GM12878 (cell line): ENCODE measurements at regions not wholly inside any gene's neighbourhood (a gene's known extent, or its start where the extent isn't known, plus 50 kb on each side); places are given as distances from the start of the nearest gene placed in this dataset.

Experiments
- ATAC-seq: fragments of 200-7000 bp; cut with Tn5 transposase; 3 replicates; pipeline ENCODE4 v1.9.1; 2020; ENCODE audit warnings: mild to moderate bottlenecking, moderate library complexity
- BruUV-seq: library from RNA; stranded (reverse); fragments of 400-500 nt; replicated peaks from 2 replicates; lab custom pipeline; 2021; lab: Mats Ljungman, UMichigan
- CTCF ChIA-PET: fragments of 300-600 bp; sonication (Branson Sonifier 250); formaldehyde crosslinking; extraction: SDS; loops from one replicate; lab custom pipeline; 2021; ENCODE audit warnings: inconsistent platforms; lab: Yijun Ruan, JAX
- POLR2A ChIA-PET: fragments of 350-600 bp; formaldehyde crosslinking; extraction: SDS; loops from one replicate; lab custom pipeline; 2021; ENCODE audit warnings: inconsistent platforms; lab: Charles Lee
- RAD21 ChIA-PET: fragments of 300-600 bp; sonication (Branson Sonifier 250); formaldehyde crosslinking; loops from one replicate; lab custom pipeline; 2023; ENCODE audit warnings: antibody characterized with exemption; ENCODE audit not compliant: unreplicated experiment; lab: Charles Lee
- SMC1A ChIA-PET: fragments of 300-600 bp; sonication (Branson Sonifier 250); formaldehyde crosslinking; loops from one replicate; lab custom pipeline; 2023; ENCODE audit not compliant: unreplicated experiment, uncharacterized antibody; lab: Charles Lee
- DNase-seq: peaks from one replicate; pipeline ENCODE4 v3.0.0-alpha.2; 2011; ENCODE audit warnings: low read depth, low spot score
- FAIRE-seq: peaks from 3 replicates; lab custom pipeline; 2011; peaks lifted over from hg19 to GRCh38; lab: Jason Lieb, UNC
- H2AFZ ChIP-seq: 2 replicates; pipeline ENCODE4 v1.6.0; 2011; ENCODE audit warnings: low read depth, low read length, control low read depth; ENCODE audit not compliant: control insufficient read depth
- H3K27ac ChIP-seq: 2 replicates; pipeline ENCODE4 v1.5.1; 2011; ENCODE audit warnings: control low read depth; ENCODE audit not compliant: control insufficient read depth, insufficient read depth
- H3K27me3 ChIP-seq, 2 experiments: replicated peaks in 1 of 2; 2 replicates each; pipeline versions ENCODE4 v1.6.0 to v1.6.1; 2011; ENCODE audit warnings: low read length in 1 of 2; ENCODE audit not compliant: control insufficient read depth in 2 of 2, insufficient read depth in 2 of 2
- H3K36me3 ChIP-seq, 2 experiments: 2 replicates each; pipeline ENCODE4 v1.5.1; 2011; ENCODE audit warnings: low read length in 1 of 2; ENCODE audit not compliant: control insufficient read depth in 2 of 2, insufficient read depth in 2 of 2
- H3K4me1 ChIP-seq: 2 replicates; pipeline ENCODE4 v1.6.1; 2011; ENCODE audit warnings: mild to moderate bottlenecking, low read length, moderate library complexity, mixed read lengths; ENCODE audit not compliant: control insufficient read depth, insufficient read depth
- H3K4me2 ChIP-seq: 2 replicates; pipeline ENCODE4 v1.6.0; 2011; ENCODE audit warnings: control low read depth; ENCODE audit not compliant: control insufficient read depth, insufficient read depth
- H3K4me3 ChIP-seq: fragments of 200-600 bp; sonication (generic); 2 replicates; pipeline ENCODE4 v1.5.1; 2016
- H3K79me2 ChIP-seq: 2 replicates; pipeline ENCODE4 v1.6.0; 2011; ENCODE audit warnings: low read length; ENCODE audit not compliant: control insufficient read depth, insufficient read depth
- H3K9ac ChIP-seq: 2 replicates; pipeline ENCODE4 v1.8.0; 2011; ENCODE audit warnings: low read length, control low read depth, mixed read lengths; ENCODE audit not compliant: control insufficient read depth, insufficient read depth
- H3K9me3 ChIP-seq: replicated peaks from 3 replicates; pipeline ENCODE4 v1.5.1; 2011; ENCODE audit warnings: mild to moderate bottlenecking, low read length; ENCODE audit not compliant: control insufficient read depth, insufficient read depth
- H4K20me1 ChIP-seq: 2 replicates; pipeline ENCODE4 v1.6.0; 2011; ENCODE audit not compliant: control insufficient read depth, insufficient read depth
- EGR1 ChIP-seq, 2 experiments: IDR thresholded peaks; 1 replicate in 1 of 2; 2 replicates in 1 of 2; pipeline ENCODE4 v1.6.1; 2011 to 2012; ENCODE audit warnings: low read depth in 2 of 2, low read length in 2 of 2, borderline replicate concordance in 1 of 2, mild to moderate bottlenecking in 1 of 2, moderate library complexity in 1 of 2
- JUNB ChIP-seq: IDR thresholded peaks from 2 replicates; pipeline ENCODE4 v1.6.1; 2016; ENCODE audit warnings: antibody characterized with exemption, mild to moderate bottlenecking
- NR2C2 ChIP-seq: IDR thresholded peaks from 2 replicates; pipeline ENCODE4 v1.6.1; 2011; ENCODE audit warnings: borderline replicate concordance, low read depth; ENCODE audit not compliant: control insufficient read depth, insufficient read length
- NRF1 ChIP-seq: conservative IDR thresholded peaks from 2 replicates; pipeline ENCODE4 v1.6.1; 2011; ENCODE audit warnings: mild to moderate bottlenecking, low read depth, low read length, improper control_type of control experiment
- PML ChIP-seq: IDR thresholded peaks from 2 replicates; pipeline ENCODE4 v1.6.1; 2012; ENCODE audit warnings: low read length, inconsistent platforms
- RELA ChIP-seq: fragments of 450-650 bp; IDR thresholded peaks from 2 replicates; pipeline ENCODE4 v1.8.0; 2014; ENCODE audit warnings: borderline replicate concordance; ENCODE audit not compliant: partially characterized antibody
- SIX5 ChIP-seq: IDR thresholded peaks from 2 replicates; pipeline ENCODE4 v1.6.1; 2011; ENCODE audit warnings: mild to moderate bottlenecking, low read depth, low read length, moderate library complexity; ENCODE audit not compliant: severe bottlenecking
- SREBF2 ChIP-seq: IDR thresholded peaks from 2 replicates; pipeline ENCODE4 v1.6.1; 2012; ENCODE audit warnings: mild to moderate bottlenecking, low read length
- STAT3 ChIP-seq: IDR thresholded peaks from 2 replicates; pipeline ENCODE4 v1.6.1; 2011; ENCODE audit warnings: low read depth, low read length, improper control_type of control experiment
- SUPT20H ChIP-seq: IDR thresholded peaks from 2 replicates; pipeline ENCODE4 v1.6.1; 2011; ENCODE audit warnings: low read depth, mild to moderate bottlenecking, low read length, moderate library complexity, borderline replicate concordance; ENCODE audit not compliant: control insufficient read depth
- WRNIP1 ChIP-seq: IDR thresholded peaks from 2 replicates; pipeline ENCODE4 v1.6.1; 2011; ENCODE audit warnings: low read depth, low read length, improper control_type of control experiment, borderline replicate concordance
- ZNF207 ChIP-seq: fragments of 450-650 bp; IDR thresholded peaks from 2 replicates; pipeline ENCODE4 v1.6.1; 2014; ENCODE audit warnings: antibody characterized with exemption, mild to moderate bottlenecking, borderline replicate concordance
- in situ Hi-C: fragments of 300-500 bp; cut with MboI; formaldehyde crosslinking; loops from 9 replicates; pipeline ENCODE4 v1.14.3; 2018; ENCODE audit warnings: mixed read lengths
- intact Hi-C: fragments of 100-400 bp; cut with micrococcal nuclease; formaldehyde crosslinking; loops from one replicate; pipeline ENCODE4 v1.14.2; 2022; ENCODE audit not compliant: unreplicated experiment
- TF ChIP-seq, protein P1 (sequence below): fragments of 450-650 bp; IDR thresholded peaks from 2 replicates; pipeline ENCODE4 v1.6.1; 2017; ENCODE audit warnings: mild to moderate bottlenecking, moderate library complexity
- TF ChIP-seq, protein P2 (sequence below): IDR thresholded peaks from 2 replicates; pipeline ENCODE4 v1.6.1; 2011; ENCODE audit warnings: borderline replicate concordance, low read depth, mild to moderate bottlenecking, moderate library complexity, low read length; ENCODE audit not compliant: insufficient read depth, poor library complexity, severe bottlenecking

DNA sequence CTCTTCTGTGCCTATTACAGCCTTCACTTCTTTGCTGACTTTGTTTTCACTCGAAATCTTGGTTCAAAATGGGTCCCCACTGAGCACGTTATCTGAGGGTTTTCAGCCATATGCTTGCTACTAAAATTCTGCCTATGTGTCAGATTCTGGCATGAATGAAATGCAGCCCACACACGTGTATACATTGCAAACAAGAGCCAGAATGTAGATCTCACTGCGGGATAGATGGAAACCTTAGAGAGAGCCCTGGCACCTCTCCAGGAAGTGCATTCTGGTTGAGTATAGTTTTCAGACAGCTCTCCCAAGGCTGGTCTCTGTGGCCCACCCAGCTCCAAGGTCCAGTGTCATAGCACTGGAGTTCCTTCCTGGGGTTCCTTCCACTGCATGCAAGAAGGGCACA is 234.7 kb upstream of the GJB5 start (continued):
- TF ChIP-seq, protein P1, sequence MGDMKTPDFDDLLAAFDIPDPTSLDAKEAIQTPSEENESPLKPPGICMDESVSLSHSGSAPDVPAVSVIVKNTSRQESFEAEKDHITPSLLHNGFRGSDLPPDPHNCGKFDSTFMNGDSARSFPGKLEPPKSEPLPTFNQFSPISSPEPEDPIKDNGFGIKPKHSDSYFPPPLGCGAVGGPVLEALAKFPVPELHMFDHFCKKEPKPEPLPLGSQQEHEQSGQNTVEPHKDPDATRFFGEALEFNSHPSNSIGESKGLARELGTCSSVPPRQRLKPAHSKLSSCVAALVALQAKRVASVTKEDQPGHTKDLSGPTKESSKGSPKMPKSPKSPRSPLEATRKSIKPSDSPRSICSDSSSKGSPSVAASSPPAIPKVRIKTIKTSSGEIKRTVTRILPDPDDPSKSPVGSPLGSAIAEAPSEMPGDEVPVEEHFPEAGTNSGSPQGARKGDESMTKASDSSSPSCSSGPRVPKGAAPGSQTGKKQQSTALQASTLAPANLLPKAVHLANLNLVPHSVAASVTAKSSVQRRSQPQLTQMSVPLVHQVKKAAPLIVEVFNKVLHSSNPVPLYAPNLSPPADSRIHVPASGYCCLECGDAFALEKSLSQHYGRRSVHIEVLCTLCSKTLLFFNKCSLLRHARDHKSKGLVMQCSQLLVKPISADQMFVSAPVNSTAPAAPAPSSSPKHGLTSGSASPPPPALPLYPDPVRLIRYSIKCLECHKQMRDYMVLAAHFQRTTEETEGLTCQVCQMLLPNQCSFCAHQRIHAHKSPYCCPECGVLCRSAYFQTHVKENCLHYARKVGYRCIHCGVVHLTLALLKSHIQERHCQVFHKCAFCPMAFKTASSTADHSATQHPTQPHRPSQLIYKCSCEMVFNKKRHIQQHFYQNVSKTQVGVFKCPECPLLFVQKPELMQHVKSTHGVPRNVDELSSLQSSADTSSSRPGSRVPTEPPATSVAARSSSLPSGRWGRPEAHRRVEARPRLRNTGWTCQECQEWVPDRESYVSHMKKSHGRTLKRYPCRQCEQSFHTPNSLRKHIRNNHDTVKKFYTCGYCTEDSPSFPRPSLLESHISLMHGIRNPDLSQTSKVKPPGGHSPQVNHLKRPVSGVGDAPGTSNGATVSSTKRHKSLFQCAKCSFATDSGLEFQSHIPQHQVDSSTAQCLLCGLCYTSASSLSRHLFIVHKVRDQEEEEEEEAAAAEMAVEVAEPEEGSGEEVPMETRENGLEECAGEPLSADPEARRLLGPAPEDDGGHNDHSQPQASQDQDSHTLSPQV, result no peak
- TF ChIP-seq ZNF207 (no peak), SIX5 (no peak), NRF1 (no peak)

DNA sequence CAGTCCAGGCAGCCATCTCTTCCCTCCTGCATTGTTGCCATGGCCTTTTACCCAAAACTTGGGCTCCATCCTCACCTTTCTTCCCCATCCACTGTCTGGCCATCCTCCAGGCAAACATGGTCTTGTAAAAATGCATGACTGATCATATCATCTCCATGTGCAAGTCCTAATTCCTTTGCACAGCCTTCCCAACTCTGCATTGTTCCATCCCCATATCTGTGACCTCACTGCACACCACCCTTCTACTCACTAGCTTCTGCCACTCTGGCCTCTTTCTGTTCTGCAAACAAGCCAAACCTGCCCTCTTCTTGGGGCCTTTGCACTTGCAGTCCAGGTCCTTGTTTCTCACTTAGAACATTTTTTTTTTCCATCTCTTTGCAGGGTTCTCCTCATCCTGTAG is 230.1 kb upstream of the GJB5 start:
- RAD21 ChIA-PET, result no interaction called here
- H4K20me1 ChIP-seq, result no peaks in the 10 kb centered on the region
- CTCF ChIA-PET, result interaction anchor here (0.7 kb wide), 1 partner anchor 65 kb away, joined by 3 read pairs; no protein-coding TSS in a partner anchor
- ATAC-seq (no peak), DNase-seq (no peak), FAIRE-seq (no peak)
- BruUV-seq, result no TSS peak
- H3K79me2 ChIP-seq, result no peaks in the 10 kb centered on the region
- intact Hi-C loops, result no loop called here
- H3K27ac ChIP-seq, result no peak overlapping the region
- in situ Hi-C loops, result loop anchor here (10.0 kb wide), 1 partner anchor 60 kb away; no protein-coding TSS in a partner anchor
- SMC1A ChIA-PET, result no interaction called here
- H3K9me3 ChIP-seq, result no peaks in the 10 kb centered on the region
- H3K9ac ChIP-seq, result no peak overlapping the region
- no peaks in the 10 kb centered on the region for H3K27me3 ChIP-seq
- H2AFZ ChIP-seq, result no peak overlapping the region
- TF ChIP-seq RELA (no peak), NR2C2 (no peak), PML (no peak), WRNIP1 (no peak), EGR1 (IDR thresholded peaks at IDR 0.05; ENCODE audit: borderline replicate concordance in 1 of 2, low read depth in 2 of 2, low read length in 2 of 2) (no peak), SREBF2 (no peak), STAT3 (no peak), SUPT20H (no peak), JUNB (no peak)
- TF ChIP-seq, protein P2, sequence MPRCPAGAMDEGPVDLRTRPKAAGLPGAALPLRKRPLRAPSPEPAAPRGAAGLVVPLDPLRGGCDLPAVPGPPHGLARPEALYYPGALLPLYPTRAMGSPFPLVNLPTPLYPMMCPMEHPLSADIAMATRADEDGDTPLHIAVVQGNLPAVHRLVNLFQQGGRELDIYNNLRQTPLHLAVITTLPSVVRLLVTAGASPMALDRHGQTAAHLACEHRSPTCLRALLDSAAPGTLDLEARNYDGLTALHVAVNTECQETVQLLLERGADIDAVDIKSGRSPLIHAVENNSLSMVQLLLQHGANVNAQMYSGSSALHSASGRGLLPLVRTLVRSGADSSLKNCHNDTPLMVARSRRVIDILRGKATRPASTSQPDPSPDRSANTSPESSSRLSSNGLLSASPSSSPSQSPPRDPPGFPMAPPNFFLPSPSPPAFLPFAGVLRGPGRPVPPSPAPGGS, result no peak
- H3K36me3 ChIP-seq, result no peaks in the 10 kb centered on the region
- POLR2A ChIA-PET, result no interaction called here
- H3K4me2 ChIP-seq, result no peak overlapping the region
- peaks cover 13% of the 10 kb centered on the region for H3K4me1 ChIP-seq
- no peak overlapping the region for H3K4me3 ChIP-seq
